Liver (tissue), 8 donors: ENCODE measurements at regions not wholly inside any gene's neighbourhood (a gene's known extent, or its start where the extent isn't known, plus 50 kb on each side); places are given as distances from the start of the nearest gene placed in this dataset.

Source experiments
- DNase-seq: peaks from one replicate; pipeline ENCODE4 v3.0.0-alpha.2; 2017; ENCODE audit warnings: low spot score
- H3K27ac ChIP-seq, 2 donors: one replicate each; pipeline ENCODE4 v1.7.0; 2013; ENCODE audit warnings: inconsistent platforms in 2 of 2, low read length in 2 of 2, control low read depth in 1 of 2, low read depth in 1 of 2, mild to moderate bottlenecking in 1 of 2
- H3K27me3 ChIP-seq, 4 donors: one replicate each; pipeline versions ENCODE4 v1.6.1 to v1.7.0; 2013; ENCODE audit warnings: low read length in 3 of 4, inconsistent platforms in 1 of 4, mild to moderate bottlenecking in 1 of 4, moderate library complexity in 1 of 4; ENCODE audit not compliant: control insufficient read depth in 4 of 4, insufficient read depth in 4 of 4
- H3K36me3 ChIP-seq, 4 donors: one replicate each; pipeline versions ENCODE4 v1.6.1 to v1.7.0; 2013; ENCODE audit warnings: low read length in 3 of 4, mild to moderate bottlenecking in 3 of 4, low read depth in 1 of 4, moderate library complexity in 1 of 4; ENCODE audit not compliant: control insufficient read depth in 4 of 4, insufficient read depth in 3 of 4
- H3K4me1 ChIP-seq, 4 donors: one replicate each; pipeline versions ENCODE4 v1.6.1 to v1.7.0; 2013; ENCODE audit warnings: low read length in 3 of 4, mild to moderate bottlenecking in 3 of 4, moderate library complexity in 1 of 4; ENCODE audit not compliant: control insufficient read depth in 4 of 4, insufficient read depth in 4 of 4
- H3K4me3 ChIP-seq, 3 donors: one replicate each; pipeline versions ENCODE4 v1.6.1 to v1.7.0; 2013; ENCODE audit warnings: low read length in 3 of 3, control low read depth in 1 of 3, low read depth in 1 of 3, mild to moderate bottlenecking in 1 of 3
- H3K9ac ChIP-seq, 2 donors: one replicate each; pipeline ENCODE4 v1.7.0; 2013; ENCODE audit warnings: low read length in 2 of 2, mild to moderate bottlenecking in 2 of 2, moderate library complexity in 2 of 2, control low read depth in 1 of 2, low read depth in 1 of 2
- H3K9me3 ChIP-seq, 4 donors: one replicate each; pipeline versions ENCODE4 v1.6.1 to v1.7.0; 2013; ENCODE audit warnings: low read length in 3 of 4; ENCODE audit not compliant: control insufficient read depth in 4 of 4
- ATF3 ChIP-seq: IDR thresholded peaks from 2 replicates; pipeline ENCODE4 v1.6.1; 2016; ENCODE audit warnings: antibody characterized with exemption
- CTCF ChIP-seq: fragments of 150-350 bp; IDR thresholded peaks from 2 replicates; pipeline ENCODE4 v1.5.1; 2017; ENCODE audit warnings: improper control_type of control experiment, low read depth, low read length; ENCODE audit not compliant: missing input control
- EGR1 ChIP-seq, 2 donors: IDR thresholded peaks; 2 replicates each; pipeline ENCODE4 v1.6.1; 2016 to 2018; ENCODE audit warnings: antibody characterized with exemption in 2 of 2, low read depth in 2 of 2
- FOXA1 ChIP-seq: IDR thresholded peaks from 2 replicates; pipeline ENCODE4 v1.6.1; 2016; ENCODE audit warnings: antibody characterized with exemption
- FOXA2 ChIP-seq: IDR thresholded peaks from 2 replicates; pipeline ENCODE4 v1.6.1; 2016; ENCODE audit warnings: antibody characterized with exemption
- GABPA ChIP-seq, 2 donors: IDR thresholded peaks in 1 of 2; conservative IDR thresholded peaks in 1 of 2; 2 replicates each; pipeline ENCODE4 v1.6.1; 2016; ENCODE audit warnings: antibody characterized with exemption in 2 of 2, mild to moderate bottlenecking in 1 of 2, moderate library complexity in 1 of 2
- HNF4A ChIP-seq, 2 donors: conservative IDR thresholded peaks; 2 replicates each; pipeline ENCODE4 v1.6.1; 2016; ENCODE audit warnings: antibody characterized with exemption in 2 of 2, mild to moderate bottlenecking in 2 of 2
- HNF4G ChIP-seq: IDR thresholded peaks from 2 replicates; pipeline ENCODE4 v1.6.1; 2016; ENCODE audit warnings: antibody characterized with exemption
- JUND ChIP-seq, 2 donors: IDR thresholded peaks; 2 replicates each; pipeline ENCODE4 v1.6.1; 2016; ENCODE audit warnings: antibody characterized with exemption in 2 of 2
- NR2F2 ChIP-seq: IDR thresholded peaks from 2 replicates; pipeline ENCODE4 v1.6.1; 2016; ENCODE audit warnings: antibody characterized with exemption
- RAD21 ChIP-seq, 2 donors: IDR thresholded peaks; 2 replicates each; pipeline ENCODE4 v1.6.1; 2016; ENCODE audit warnings: antibody characterized with exemption in 2 of 2, mild to moderate bottlenecking in 2 of 2
- REST ChIP-seq: IDR thresholded peaks from 2 replicates; pipeline ENCODE4 v1.6.1; 2016; ENCODE audit warnings: antibody characterized with exemption, mild to moderate bottlenecking
- RXRA ChIP-seq, 2 donors: IDR thresholded peaks; 2 replicates each; pipeline ENCODE4 v1.6.1; 2017 to 2018; ENCODE audit warnings: antibody characterized with exemption in 2 of 2, mild to moderate bottlenecking in 1 of 2
- SP1 ChIP-seq: IDR thresholded peaks from 2 replicates; pipeline ENCODE4 v1.6.1; 2018; ENCODE audit warnings: antibody characterized with exemption, mild to moderate bottlenecking
- TAF1 ChIP-seq: conservative IDR thresholded peaks from 2 replicates; pipeline ENCODE4 v1.6.1; 2016; ENCODE audit warnings: antibody characterized with exemption, mild to moderate bottlenecking
- YY1 ChIP-seq: IDR thresholded peaks from 2 replicates; pipeline ENCODE4 v1.6.1; 2016; ENCODE audit warnings: antibody characterized with exemption, mild to moderate bottlenecking
- ZBTB33 ChIP-seq: IDR thresholded peaks from 2 replicates; pipeline ENCODE4 v1.6.1; 2016; ENCODE audit warnings: antibody characterized with exemption
- WGBS: extraction: QIAGEN DNeasy Blood & Tissue Kit; methylation state at CpG from one replicate; pipeline ENCODE4 v1.1.7; 2013; 5-methylcytosine and 5-hydroxymethylcytosine counted together
- donor health status: healthy.
- donor health status: healthy.
- donor health status: healthy.
- donor health status: healthy.
- donor health status: healthy.

- WGBS, result 88% methylated on average over 3 of the region's 3 CpGs
- Histone ChIP-seq H3K9ac (no peak overlapping the region), H3K36me3 (no peaks in the 10 kb centered on the region), H3K27me3 (no peaks in the 10 kb centered on the region), H3K4me1 (no peaks in the 10 kb centered on the region), H3K9me3 (no peaks in the 10 kb centered on the region), H3K4me3 (no peak overlapping the region), H3K27ac (no peak overlapping the region)
- TF ChIP-seq FOXA1 (no peak), YY1 (no peak), RAD21 (IDR thresholded peaks at IDR 0.05) (no peak), CTCF (no peak), EGR1 (IDR thresholded peaks at IDR 0.05; ENCODE audit: low read depth in 2 of 2) (no peak)
- no peak for DNase-seq
Observed at GRCh38 chr7:25624051-25624450, 395.8 kb upstream of the NPVF start.

- no peak overlapping the region for H3K4me3 ChIP-seq
- H3K4me1 ChIP-seq, result no peaks in the 10 kb centered on the region
- H3K9ac ChIP-seq, result no peak overlapping the region
- H3K9me3 ChIP-seq, result no peaks in the 10 kb centered on the region
- 74% methylated on average over 8 of the region's 8 CpGs for WGBS
- no peak for DNase-seq
- H3K27me3 ChIP-seq, result no peaks in the 10 kb centered on the region
- no peak overlapping the region for H3K27ac ChIP-seq
- TF ChIP-seq FOXA2, result no peak
- TF ChIP-seq JUND (IDR thresholded peaks at IDR 0.05), result no peak
- no peak for TF ChIP-seq YY1
- no peaks in the 10 kb centered on the region for H3K36me3 ChIP-seq
Observed at GRCh38 chr7:25624833-25625232, 396.5 kb upstream of the NPVF start.

GRCh38 chr7:25625306-25625992 is 397.2 kb upstream of the NPVF start:
- DNase-seq, result no peak
- H3K9ac ChIP-seq, result no peak overlapping the region
- H3K27me3 ChIP-seq, result no peaks in the 10 kb centered on the region
- no peaks in the 10 kb centered on the region for H3K36me3 ChIP-seq
- no peaks in the 10 kb centered on the region for H3K4me1 ChIP-seq
- no peak overlapping the region for H3K27ac ChIP-seq
- H3K9me3 ChIP-seq, result no peaks in the 10 kb centered on the region
- H3K4me3 ChIP-seq, result no peak overlapping the region
- 48% methylated on average over 5 of the region's 5 CpGs for WGBS
- TF ChIP-seq HNF4A (conservative IDR thresholded peaks at IDR 0.05) (no peak), SP1 (no peak), HNF4G (no peak), YY1 (no peak), JUND (IDR thresholded peaks at IDR 0.05) (no peak), REST (no peak), RXRA (IDR thresholded peaks at IDR 0.05) (no peak), ATF3 (no peak), GABPA (IDR thresholded peaks at IDR 0.05 in 1 of 2, conservative IDR thresholded peaks at IDR 0.05 in 1 of 2) (no peak), TAF1 (no peak), NR2F2 (no peak), ZBTB33 (no peak), FOXA2 (no peak), RAD21 (IDR thresholded peaks at IDR 0.05) (no peak)
